ENCODE measurements at regions not wholly inside any gene's neighbourhood (a gene's known extent, or its start where the extent isn't known, plus 50 kb on each side); places are given as distances from the start of the nearest gene placed in this dataset.

GRCh38 chr1:221138516-221138915, 259.3 kb downstream of the HLX start:
- Histone ChIP-seq H3K4me3 (no peak overlapping the region), H3K4me1 (no peaks in the 10 kb centered on the region), H3K27me3 (replicated peaks in 1 of 7) (no peaks in the 10 kb centered on the region), H3K36me3 (no peaks in the 10 kb centered on the region), H3K27ac (no peak overlapping the region), H3K9me3 (no peaks in the 10 kb centered on the region)
- intact Hi-C loops (cut with DNase I; ENCODE audit: low total_unique reads): no loop called here
- TF ChIP-seq POLR2A (IDR thresholded peaks at IDR 0.05) (no peak), POLR2AphosphoS5 (IDR thresholded peaks at IDR 0.05) (no peak)
- TF ChIP-seq, protein P1, sequence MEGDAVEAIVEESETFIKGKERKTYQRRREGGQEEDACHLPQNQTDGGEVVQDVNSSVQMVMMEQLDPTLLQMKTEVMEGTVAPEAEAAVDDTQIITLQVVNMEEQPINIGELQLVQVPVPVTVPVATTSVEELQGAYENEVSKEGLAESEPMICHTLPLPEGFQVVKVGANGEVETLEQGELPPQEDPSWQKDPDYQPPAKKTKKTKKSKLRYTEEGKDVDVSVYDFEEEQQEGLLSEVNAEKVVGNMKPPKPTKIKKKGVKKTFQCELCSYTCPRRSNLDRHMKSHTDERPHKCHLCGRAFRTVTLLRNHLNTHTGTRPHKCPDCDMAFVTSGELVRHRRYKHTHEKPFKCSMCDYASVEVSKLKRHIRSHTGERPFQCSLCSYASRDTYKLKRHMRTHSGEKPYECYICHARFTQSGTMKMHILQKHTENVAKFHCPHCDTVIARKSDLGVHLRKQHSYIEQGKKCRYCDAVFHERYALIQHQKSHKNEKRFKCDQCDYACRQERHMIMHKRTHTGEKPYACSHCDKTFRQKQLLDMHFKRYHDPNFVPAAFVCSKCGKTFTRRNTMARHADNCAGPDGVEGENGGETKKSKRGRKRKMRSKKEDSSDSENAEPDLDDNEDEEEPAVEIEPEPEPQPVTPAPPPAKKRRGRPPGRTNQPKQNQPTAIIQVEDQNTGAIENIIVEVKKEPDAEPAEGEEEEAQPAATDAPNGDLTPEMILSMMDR (IDR thresholded peaks at IDR 0.05 in 8 of 11, conservative IDR thresholded peaks at IDR 0.05 in 3 of 11): no peak
- no peak for DNase-seq

DNA sequence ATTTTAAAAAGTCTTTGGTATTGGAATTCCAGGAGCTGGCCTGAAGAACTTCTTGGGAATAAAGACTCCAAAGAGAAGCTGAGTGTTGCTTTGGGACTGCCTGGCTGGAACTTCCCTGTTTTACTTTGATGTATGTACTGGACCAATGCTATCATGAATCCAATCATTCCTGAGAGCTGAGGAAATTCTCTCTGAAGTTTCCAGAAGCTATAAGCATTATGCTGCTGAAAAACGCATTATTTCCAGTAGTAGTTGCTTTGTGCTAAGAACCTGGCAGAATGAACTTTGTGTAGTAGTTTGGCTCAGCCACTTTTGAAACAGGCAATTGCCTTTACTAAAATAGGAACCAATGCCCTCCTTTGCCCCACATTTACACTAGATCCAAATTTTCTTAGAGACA, 260.7 kb downstream of the HLX start:
- TF ChIP-seq, protein P1 (IDR thresholded peaks at IDR 0.05 in 8 of 11, conservative IDR thresholded peaks at IDR 0.05 in 3 of 11): no peak
- TF ChIP-seq POLR2AphosphoS5 (IDR thresholded peaks at IDR 0.05): no peak
- DNase-seq: no peak
- Histone ChIP-seq H3K27me3 (replicated peaks in 1 of 7) (no peaks in the 10 kb centered on the region), H3K9me3 (no peaks in the 10 kb centered on the region), H3K4me3 (no peak overlapping the region), H3K36me3 (no peaks in the 10 kb centered on the region), H3K27ac (no peak overlapping the region), H3K4me1 (no peaks in the 10 kb centered on the region)
- WGBS, 5 donors: 82 to 90% (median 86%) methylated on average over 1 of the region's 1 CpG
- intact Hi-C loops (cut with DNase I; ENCODE audit: low total_unique reads): no loop called here

- intact Hi-C loops (cut with DNase I; ENCODE audit: low total_unique reads): no loop called here
Observed at GRCh38 chr1:221141096-221141495, 261.9 kb downstream of the HLX start.

DNA sequence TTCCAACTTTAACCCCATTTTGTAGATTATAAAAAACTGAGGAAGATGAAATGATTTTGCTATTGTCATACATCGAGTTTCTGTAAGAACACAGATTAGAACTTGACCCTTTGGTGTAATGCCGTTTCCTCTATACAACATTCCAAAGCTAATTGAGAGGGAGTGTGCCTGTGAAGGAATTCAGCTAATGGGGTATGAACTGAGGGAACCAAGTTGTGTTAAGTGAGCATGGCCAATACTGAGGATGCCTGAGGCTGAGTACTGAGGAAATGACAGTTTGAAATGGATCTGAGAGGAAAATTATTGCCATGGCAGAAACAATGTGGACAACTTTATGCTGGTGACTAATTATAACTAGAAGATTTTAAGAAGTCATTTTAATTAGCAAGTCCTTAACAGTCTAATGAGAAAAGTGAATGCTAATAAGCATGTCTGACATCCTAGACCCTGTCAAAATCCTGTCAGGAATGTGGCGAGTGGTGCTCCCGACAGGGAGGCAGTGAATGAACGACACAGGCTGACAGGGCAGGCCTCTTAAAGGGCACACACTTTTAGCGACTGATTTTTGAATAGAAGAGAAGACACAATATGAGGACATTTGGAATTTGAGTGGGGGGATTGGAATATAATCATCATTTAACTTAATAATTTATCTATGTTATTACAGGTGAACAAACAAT, 262.5 kb downstream of the HLX start:
- TF ChIP-seq, protein P1 (IDR thresholded peaks at IDR 0.05 in 8 of 11, conservative IDR thresholded peaks at IDR 0.05 in 3 of 11): no peak
- TF ChIP-seq POLR2AphosphoS5 (IDR thresholded peaks at IDR 0.05): no peak
- TF ChIP-seq POLR2A (IDR thresholded peaks at IDR 0.05): no peak
- DNase-seq: no peak
- no peaks in the 10 kb centered on the region for H3K9me3 ChIP-seq
- H3K4me3 ChIP-seq: no peak overlapping the region
- H3K27ac ChIP-seq: no peak overlapping the region
- WGBS, 5 donors: 62 to 87% (median 83%) methylated on average over 6 of the region's 6 CpGs
- no peaks in the 10 kb centered on the region for H3K4me1 ChIP-seq
- H3K27me3 ChIP-seq (replicated peaks in 1 of 7): no peaks in the 10 kb centered on the region
- H3K36me3 ChIP-seq: no peaks in the 10 kb centered on the region
- intact Hi-C loops (cut with DNase I; ENCODE audit: low total_unique reads): no loop called here

More at GRCh38 chr1:221141096-221141495, 261.9 kb downstream of the HLX start:
- H3K9me3 ChIP-seq: no peaks in the 10 kb centered on the region
- no peak overlapping the region for H3K27ac ChIP-seq
- DNase-seq: no peak
- H3K27me3 ChIP-seq (replicated peaks in 1 of 7): no peaks in the 10 kb centered on the region
- no peaks in the 10 kb centered on the region for H3K4me1 ChIP-seq
- no peaks in the 10 kb centered on the region for H3K36me3 ChIP-seq
- no peak overlapping the region for H3K4me3 ChIP-seq
- TF ChIP-seq POLR2A (IDR thresholded peaks at IDR 0.05) (no peak), POLR2AphosphoS5 (IDR thresholded peaks at IDR 0.05) (no peak)
- TF ChIP-seq, protein P1 (IDR thresholded peaks at IDR 0.05 in 8 of 11, conservative IDR thresholded peaks at IDR 0.05 in 3 of 11): no peak
- 84 to 96% (median 90%) methylated on average over 2 of the region's 2 CpGs for WGBS, 5 donors

Data from spleen (tissue), 11 donors.